ENCODE measurements at regions not wholly inside any gene's neighbourhood (a gene's known extent, or its start where the extent isn't known, plus 50 kb on each side); places are given as distances from the start of the nearest gene placed in this dataset.

DNA sequence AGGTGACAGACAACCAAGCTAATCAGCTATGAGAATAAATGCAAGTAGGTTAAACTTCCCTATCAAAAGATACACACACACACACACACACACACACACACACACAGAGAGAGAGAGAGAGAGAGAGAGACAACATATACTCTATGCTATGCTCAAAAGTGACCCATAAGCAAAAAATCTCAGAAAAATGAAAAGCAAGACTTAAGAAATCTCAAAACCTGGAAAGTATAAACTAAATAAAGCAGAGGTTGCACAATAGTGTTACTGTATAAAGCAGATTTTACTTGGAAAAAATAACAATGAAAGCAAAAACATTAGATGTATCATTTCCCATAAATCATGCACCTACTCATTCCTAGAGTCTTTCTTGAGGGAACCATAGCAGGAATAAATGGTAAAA is 221.5 kb downstream of the INHBA start:
- H3K4me3 ChIP-seq (ENCODE audit: low read length): no peak overlapping the region
- no peak for TF ChIP-seq EP300 (conservative IDR thresholded peaks at IDR 0.05; ENCODE audit: poor library complexity, severe bottlenecking)
- no peak for TF ChIP-seq MXI1 (conservative IDR thresholded peaks at IDR 0.05; ENCODE audit: poor library complexity, severe bottlenecking)
- TF ChIP-seq, protein P1, sequence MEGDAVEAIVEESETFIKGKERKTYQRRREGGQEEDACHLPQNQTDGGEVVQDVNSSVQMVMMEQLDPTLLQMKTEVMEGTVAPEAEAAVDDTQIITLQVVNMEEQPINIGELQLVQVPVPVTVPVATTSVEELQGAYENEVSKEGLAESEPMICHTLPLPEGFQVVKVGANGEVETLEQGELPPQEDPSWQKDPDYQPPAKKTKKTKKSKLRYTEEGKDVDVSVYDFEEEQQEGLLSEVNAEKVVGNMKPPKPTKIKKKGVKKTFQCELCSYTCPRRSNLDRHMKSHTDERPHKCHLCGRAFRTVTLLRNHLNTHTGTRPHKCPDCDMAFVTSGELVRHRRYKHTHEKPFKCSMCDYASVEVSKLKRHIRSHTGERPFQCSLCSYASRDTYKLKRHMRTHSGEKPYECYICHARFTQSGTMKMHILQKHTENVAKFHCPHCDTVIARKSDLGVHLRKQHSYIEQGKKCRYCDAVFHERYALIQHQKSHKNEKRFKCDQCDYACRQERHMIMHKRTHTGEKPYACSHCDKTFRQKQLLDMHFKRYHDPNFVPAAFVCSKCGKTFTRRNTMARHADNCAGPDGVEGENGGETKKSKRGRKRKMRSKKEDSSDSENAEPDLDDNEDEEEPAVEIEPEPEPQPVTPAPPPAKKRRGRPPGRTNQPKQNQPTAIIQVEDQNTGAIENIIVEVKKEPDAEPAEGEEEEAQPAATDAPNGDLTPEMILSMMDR (IDR thresholded peaks at IDR 0.05; ENCODE audit: poor library complexity, severe bottlenecking): no peak
- TF ChIP-seq TAF1 (IDR thresholded peaks at IDR 0.05; ENCODE audit: low read depth): no peak
- TF ChIP-seq, protein P2, sequence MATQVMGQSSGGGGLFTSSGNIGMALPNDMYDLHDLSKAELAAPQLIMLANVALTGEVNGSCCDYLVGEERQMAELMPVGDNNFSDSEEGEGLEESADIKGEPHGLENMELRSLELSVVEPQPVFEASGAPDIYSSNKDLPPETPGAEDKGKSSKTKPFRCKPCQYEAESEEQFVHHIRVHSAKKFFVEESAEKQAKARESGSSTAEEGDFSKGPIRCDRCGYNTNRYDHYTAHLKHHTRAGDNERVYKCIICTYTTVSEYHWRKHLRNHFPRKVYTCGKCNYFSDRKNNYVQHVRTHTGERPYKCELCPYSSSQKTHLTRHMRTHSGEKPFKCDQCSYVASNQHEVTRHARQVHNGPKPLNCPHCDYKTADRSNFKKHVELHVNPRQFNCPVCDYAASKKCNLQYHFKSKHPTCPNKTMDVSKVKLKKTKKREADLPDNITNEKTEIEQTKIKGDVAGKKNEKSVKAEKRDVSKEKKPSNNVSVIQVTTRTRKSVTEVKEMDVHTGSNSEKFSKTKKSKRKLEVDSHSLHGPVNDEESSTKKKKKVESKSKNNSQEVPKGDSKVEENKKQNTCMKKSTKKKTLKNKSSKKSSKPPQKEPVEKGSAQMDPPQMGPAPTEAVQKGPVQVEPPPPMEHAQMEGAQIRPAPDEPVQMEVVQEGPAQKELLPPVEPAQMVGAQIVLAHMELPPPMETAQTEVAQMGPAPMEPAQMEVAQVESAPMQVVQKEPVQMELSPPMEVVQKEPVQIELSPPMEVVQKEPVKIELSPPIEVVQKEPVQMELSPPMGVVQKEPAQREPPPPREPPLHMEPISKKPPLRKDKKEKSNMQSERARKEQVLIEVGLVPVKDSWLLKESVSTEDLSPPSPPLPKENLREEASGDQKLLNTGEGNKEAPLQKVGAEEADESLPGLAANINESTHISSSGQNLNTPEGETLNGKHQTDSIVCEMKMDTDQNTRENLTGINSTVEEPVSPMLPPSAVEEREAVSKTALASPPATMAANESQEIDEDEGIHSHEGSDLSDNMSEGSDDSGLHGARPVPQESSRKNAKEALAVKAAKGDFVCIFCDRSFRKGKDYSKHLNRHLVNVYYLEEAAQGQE (IDR thresholded peaks at IDR 0.05; ENCODE audit: borderline replicate concordance): no peak
- no peak for TF ChIP-seq SMC3 (conservative IDR thresholded peaks at IDR 0.05; ENCODE audit: poor library complexity)
- TF ChIP-seq EZH2 (IDR thresholded peaks at IDR 0.05; ENCODE audit: borderline replicate concordance, insufficient read depth, low read length, poor library complexity, severe bottlenecking): no peak
- no peak for TF ChIP-seq RAD21 (conservative IDR thresholded peaks at IDR 0.05)
- TF ChIP-seq POLR2AphosphoS5 (IDR thresholded peaks at IDR 0.05): no peak
- H3K79me2 ChIP-seq (replicated peaks; ENCODE audit: insufficient read depth, low read length): no peaks in the 10 kb centered on the region
- H3F3A ChIP-seq (ENCODE audit: insufficient read depth, low read length, poor library complexity, severe bottlenecking): no peaks in the 10 kb centered on the region
- no peak overlapping the region for H3K27ac ChIP-seq (ENCODE audit: low read length)
- no peak overlapping the region for H2AFZ ChIP-seq (ENCODE audit: low read depth, low read length)
- no peak overlapping the region for H3K9ac ChIP-seq (ENCODE audit: low read length)
- H3K27me3 ChIP-seq (ENCODE audit: insufficient read depth, low read depth, low read length): no peaks in the 10 kb centered on the region
- no peak overlapping the region for H3K4me2 ChIP-seq (ENCODE audit: low read length)
- H4K20me1 ChIP-seq (ENCODE audit: insufficient read depth): no peaks in the 10 kb centered on the region
- H3K9me2 ChIP-seq (ENCODE audit: insufficient read depth, low read length): no peaks in the 10 kb centered on the region
- no peaks in the 10 kb centered on the region for H3K9me3 ChIP-seq (ENCODE audit: low read length)
- no peaks in the 10 kb centered on the region for H3K36me3 ChIP-seq (ENCODE audit: insufficient read depth, low read length)

DNA sequence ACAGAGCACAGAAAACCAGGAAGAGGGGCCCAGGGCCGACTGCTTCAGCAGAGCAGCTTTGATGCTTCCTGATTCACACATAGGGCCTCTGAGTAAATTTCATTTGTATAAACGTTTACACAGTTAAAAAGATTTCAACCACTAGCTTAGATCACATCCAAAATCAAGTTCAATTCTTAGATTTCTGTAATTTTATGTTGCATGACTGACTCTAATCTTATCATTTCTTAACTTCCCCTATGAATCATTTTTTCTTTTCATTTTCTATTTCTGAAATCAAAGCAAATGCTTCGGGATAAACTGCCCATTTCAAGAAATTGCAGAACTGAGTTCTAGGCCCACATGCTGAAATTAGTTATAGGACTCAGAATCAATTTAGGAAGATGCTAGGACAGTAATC is 224.7 kb downstream of the INHBA start:
- Histone ChIP-seq H3K36me3 (ENCODE audit: insufficient read depth, low read length) (no peaks in the 10 kb centered on the region), H3K27me3 (ENCODE audit: insufficient read depth, low read depth, low read length) (no peaks in the 10 kb centered on the region), H3K4me2 (ENCODE audit: low read length) (no peak overlapping the region), H4K20me1 (ENCODE audit: insufficient read depth) (no peaks in the 10 kb centered on the region), H3K27ac (ENCODE audit: low read length) (no peak overlapping the region), H3K79me2 (replicated peaks; ENCODE audit: insufficient read depth, low read length) (no peaks in the 10 kb centered on the region), H3F3A (ENCODE audit: insufficient read depth, low read length, poor library complexity, severe bottlenecking) (no peaks in the 10 kb centered on the region), H3K9me3 (ENCODE audit: low read length) (no peaks in the 10 kb centered on the region), H3K9me2 (ENCODE audit: insufficient read depth, low read length) (no peaks in the 10 kb centered on the region), H2AFZ (ENCODE audit: low read depth, low read length) (no peak overlapping the region), H3K9ac (ENCODE audit: low read length) (no peak overlapping the region), H3K4me3 (ENCODE audit: low read length) (no peak overlapping the region)
- no peak for TF ChIP-seq EZH2 (IDR thresholded peaks at IDR 0.05; ENCODE audit: borderline replicate concordance, insufficient read depth, low read length, poor library complexity, severe bottlenecking)
- no peak for TF ChIP-seq EP300 (conservative IDR thresholded peaks at IDR 0.05; ENCODE audit: poor library complexity, severe bottlenecking)
- TF ChIP-seq, protein P1 (IDR thresholded peaks at IDR 0.05; ENCODE audit: poor library complexity, severe bottlenecking): no peak
- TF ChIP-seq, protein P2 (IDR thresholded peaks at IDR 0.05; ENCODE audit: borderline replicate concordance): no peak
- TF ChIP-seq RAD21 (conservative IDR thresholded peaks at IDR 0.05): no peak
- no peak for TF ChIP-seq MXI1 (conservative IDR thresholded peaks at IDR 0.05; ENCODE audit: poor library complexity, severe bottlenecking)
- TF ChIP-seq TAF1 (IDR thresholded peaks at IDR 0.05; ENCODE audit: low read depth): no peak
- TF ChIP-seq SMC3 (conservative IDR thresholded peaks at IDR 0.05; ENCODE audit: poor library complexity): no peak
- no peak for TF ChIP-seq POLR2AphosphoS5 (IDR thresholded peaks at IDR 0.05)

All from neural cell (in vitro differentiated cells).